Esophagus muscularis mucosa (tissue), 4 donors: ENCODE measurements at regions not wholly inside any gene's neighbourhood (a gene's known extent, or its start where the extent isn't known, plus 50 kb on each side); places are given as distances from the start of the nearest gene placed in this dataset.
"Not testable (repeated sequence)": the region's sequence is repeated elsewhere in the genome, so short reads cannot be mapped to it uniquely, and the experiment has no call there.

Source experiments
- DNase-seq: peaks from one replicate; pipeline ENCODE4 v3.0.0-alpha.2; 2017; ENCODE audit errors: extremely low spot score
- H3K27ac ChIP-seq, 4 donors: fragments of 200-600 bp; sonication (generic); replicated peaks in 1 of 4; 1 replicate in 3 of 4; 2 replicates in 1 of 4; pipeline ENCODE4 v1.5.1; 2016 to 2019; ENCODE audit warnings: mild to moderate bottlenecking in 1 of 4
- H3K27me3 ChIP-seq, 4 donors: fragments of 200-600 bp; sonication (generic); one replicate each; pipeline versions ENCODE4 v1.5.1 to v1.6.0; 2016 to 2019
- H3K36me3 ChIP-seq, 4 donors: fragments of 200-600 bp; sonication (generic); one replicate each; pipeline ENCODE4 v1.5.1; 2016 to 2019
- H3K4me1 ChIP-seq, 4 donors: fragments of 200-600 bp; sonication (generic); one replicate each; pipeline ENCODE4 v1.5.1; 2016 to 2019
- H3K4me3 ChIP-seq, 4 donors: fragments of 200-600 bp; sonication (generic); 1 replicate in 2 of 4; 2 replicates in 2 of 4; pipeline ENCODE4 v1.5.1; 2016 to 2019; ENCODE audit warnings: mild to moderate bottlenecking in 4 of 4, moderate library complexity in 1 of 4
- H3K9me3 ChIP-seq, 4 donors: fragments of 200-600 bp; sonication (generic); 1 replicate in 3 of 4; 2 replicates in 1 of 4; pipeline ENCODE4 v1.5.1; 2016 to 2019
- EP300 ChIP-seq: sonication (generic); formaldehyde crosslinking; IDR thresholded peaks from one replicate; pipeline ENCODE4 v1.6.1; 2017; ENCODE audit warnings: antibody characterized with exemption
- POLR2A ChIP-seq: fragments of 450-650 bp; IDR thresholded peaks from one replicate; pipeline ENCODE4 v1.6.1; 2017; ENCODE audit warnings: antibody characterized with exemption, moderate library complexity, mild to moderate bottlenecking, low read depth
- POLR2AphosphoS5 ChIP-seq, 2 donors: sonication (generic); formaldehyde crosslinking; IDR thresholded peaks; one replicate each; pipeline ENCODE4 v1.6.1; 2017; ENCODE audit warnings: antibody characterized with exemption in 2 of 2
- WGBS: methylation state at CpG from one replicate; pipeline ENCODE4 v1.1.5; 2018; 5-methylcytosine and 5-hydroxymethylcytosine counted together
- intact Hi-C: fragments of 100-400 bp; cut with DNase I; formaldehyde crosslinking; loops from one replicate; pipeline ENCODE4 v1.15.1; 2023
- TF ChIP-seq, protein P1 (sequence below), 3 experiments: fragments of 200-600 bp in 2 of 3; fragments of 450-650 bp in 1 of 3; sonication (generic) in 2 of 3; IDR thresholded peaks; one replicate each; pipeline ENCODE4 v1.5.1; 2017 to 2019; ENCODE audit warnings: antibody characterized with exemption in 3 of 3, mild to moderate bottlenecking in 2 of 3, moderate library complexity in 1 of 3

DNA sequence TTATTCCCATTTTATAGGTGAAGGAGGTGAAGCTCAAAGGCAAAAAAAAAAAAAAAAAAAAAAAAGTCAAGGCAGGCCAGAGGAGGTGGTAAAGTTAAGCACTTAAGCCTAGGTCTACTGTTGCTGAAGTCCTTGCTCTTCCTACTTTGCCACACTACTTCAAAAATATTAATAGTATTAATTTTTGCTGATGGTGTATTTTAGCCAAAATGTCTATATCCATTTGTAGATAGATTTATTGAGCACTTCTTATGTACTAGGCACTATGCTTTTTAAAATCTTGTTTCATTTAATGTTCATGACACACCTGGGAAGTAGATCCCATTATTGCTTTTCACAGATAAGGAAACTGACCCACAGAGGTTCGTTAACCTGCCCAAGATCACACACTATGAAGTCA is 247.1 kb upstream of the P2RY1 start:
- WGBS = 88% methylated on average over 1 of the region's 1 CpG
- DNase-seq = no peak
- Histone ChIP-seq H3K27me3 (no peaks in the 10 kb centered on the region), H3K4me1 (peaks cover 0 to 10% (median 4%) of the 10 kb centered on the region in 4 donors), H3K36me3 (no peaks in the 10 kb centered on the region), H3K4me3 (no peak overlapping the region), H3K9me3 (no peaks in the 10 kb centered on the region), H3K27ac (no peak overlapping the region)
- TF ChIP-seq, protein P1, sequence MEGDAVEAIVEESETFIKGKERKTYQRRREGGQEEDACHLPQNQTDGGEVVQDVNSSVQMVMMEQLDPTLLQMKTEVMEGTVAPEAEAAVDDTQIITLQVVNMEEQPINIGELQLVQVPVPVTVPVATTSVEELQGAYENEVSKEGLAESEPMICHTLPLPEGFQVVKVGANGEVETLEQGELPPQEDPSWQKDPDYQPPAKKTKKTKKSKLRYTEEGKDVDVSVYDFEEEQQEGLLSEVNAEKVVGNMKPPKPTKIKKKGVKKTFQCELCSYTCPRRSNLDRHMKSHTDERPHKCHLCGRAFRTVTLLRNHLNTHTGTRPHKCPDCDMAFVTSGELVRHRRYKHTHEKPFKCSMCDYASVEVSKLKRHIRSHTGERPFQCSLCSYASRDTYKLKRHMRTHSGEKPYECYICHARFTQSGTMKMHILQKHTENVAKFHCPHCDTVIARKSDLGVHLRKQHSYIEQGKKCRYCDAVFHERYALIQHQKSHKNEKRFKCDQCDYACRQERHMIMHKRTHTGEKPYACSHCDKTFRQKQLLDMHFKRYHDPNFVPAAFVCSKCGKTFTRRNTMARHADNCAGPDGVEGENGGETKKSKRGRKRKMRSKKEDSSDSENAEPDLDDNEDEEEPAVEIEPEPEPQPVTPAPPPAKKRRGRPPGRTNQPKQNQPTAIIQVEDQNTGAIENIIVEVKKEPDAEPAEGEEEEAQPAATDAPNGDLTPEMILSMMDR (IDR thresholded peaks at IDR 0.05) = no peak
- no peak for TF ChIP-seq EP300
- TF ChIP-seq POLR2AphosphoS5 (IDR thresholded peaks at IDR 0.05) = no peak
- TF ChIP-seq POLR2A = no peak
- intact Hi-C loops = no loop called here

DNA sequence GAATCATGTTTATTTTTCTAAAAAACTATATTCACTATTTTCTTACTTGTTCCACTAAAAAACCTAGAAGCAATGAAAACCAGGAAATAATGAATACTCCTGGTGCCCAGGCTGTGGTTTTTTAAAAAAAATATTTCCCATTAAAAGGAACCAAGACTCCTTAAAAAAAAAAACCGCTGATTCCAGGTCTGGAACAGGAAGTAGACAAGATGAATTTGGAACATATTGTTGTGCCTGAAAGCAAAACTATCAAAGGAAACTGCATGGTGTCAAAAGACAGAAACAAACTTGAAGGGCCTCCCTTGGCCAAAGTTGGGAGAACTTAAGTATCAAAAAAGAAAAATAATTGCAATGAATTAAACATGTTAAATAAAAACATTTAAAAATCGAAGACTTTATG is 245.3 kb upstream of the P2RY1 start:
- intact Hi-C loops = no loop called here
- Histone ChIP-seq H3K9me3 (no peaks in the 10 kb centered on the region), H3K4me3 (no peak overlapping the region), H3K27me3 (no peaks in the 10 kb centered on the region), H3K36me3 (no peaks in the 10 kb centered on the region), H3K27ac (no peak overlapping the region), H3K4me1 (no peaks in the 10 kb centered on the region)
- WGBS = 51% methylated on average over 2 of the region's 2 CpGs
- DNase-seq = no peak
- TF ChIP-seq EP300 = no peak
- no peak for TF ChIP-seq POLR2A

DNA sequence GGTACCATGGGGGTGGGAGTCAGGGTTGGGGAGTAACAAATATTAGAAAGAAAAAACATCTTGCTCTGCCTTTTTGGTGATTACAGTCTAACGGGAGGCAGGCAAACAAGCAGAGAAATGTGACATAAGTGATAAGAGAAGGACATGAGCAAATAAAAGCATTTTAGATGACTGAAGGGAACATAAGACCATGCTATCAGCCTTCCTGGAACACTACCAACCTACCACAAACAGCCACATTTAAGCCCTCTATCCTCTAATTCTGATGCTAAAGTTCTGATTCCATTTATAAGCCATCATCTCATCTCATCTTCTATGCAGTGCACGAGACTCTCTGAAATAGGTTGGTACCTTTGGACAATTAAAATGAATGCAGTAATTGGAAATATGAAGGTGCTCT is 243.4 kb upstream of the P2RY1 start:
- intact Hi-C loops = no loop called here
- Histone ChIP-seq H3K27ac (no peak overlapping the region), H3K4me3 (no peak overlapping the region), H3K36me3 (no peaks in the 10 kb centered on the region), H3K27me3 (no peaks in the 10 kb centered on the region), H3K9me3 (no peaks in the 10 kb centered on the region), H3K4me1 (peaks cover 6 to 8% (median 7%) of the 10 kb centered on the region in 4 donors)
- no peak for TF ChIP-seq POLR2AphosphoS5 (IDR thresholded peaks at IDR 0.05)
- no peak for TF ChIP-seq EP300
- TF ChIP-seq, protein P1 (IDR thresholded peaks at IDR 0.05) = no peak
- no peak for TF ChIP-seq POLR2A
- DNase-seq = no peak
- WGBS = 84% methylated on average over 2 of the region's 2 CpGs

DNA sequence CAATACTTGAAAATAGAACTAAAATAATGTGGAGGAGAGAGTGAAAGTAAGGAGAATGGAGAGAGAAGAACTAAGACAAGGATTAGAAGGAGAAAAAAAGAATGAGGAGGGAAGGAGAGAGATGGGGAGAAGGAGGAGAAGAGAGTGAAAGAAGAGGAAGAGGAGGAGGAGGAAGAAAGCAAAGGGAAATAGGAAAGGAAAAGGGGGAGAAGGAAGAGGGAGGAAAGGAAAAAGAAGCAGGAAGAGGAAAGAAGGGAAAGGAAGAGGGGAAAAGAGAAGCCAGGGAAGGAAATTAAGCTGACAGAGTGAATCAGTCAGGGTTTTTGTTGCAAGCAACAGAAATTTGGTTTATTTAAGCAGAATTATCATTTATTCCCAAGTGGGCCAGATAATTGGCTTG is 241.7 kb upstream of the P2RY1 start:
- Histone ChIP-seq H3K9me3 (no peaks in the 10 kb centered on the region), H3K4me1 (peaks cover 9 to 15% (median 13%) of the 10 kb centered on the region in 4 donors), H3K27ac (peak overlapping the region in 1 of 4 donors; percentile 14), H3K27me3 (no peaks in the 10 kb centered on the region), H3K36me3 (no peaks in the 10 kb centered on the region), H3K4me3 (no peak overlapping the region)
- TF ChIP-seq, protein P1 (IDR thresholded peaks at IDR 0.05) = no peak
- no peak for TF ChIP-seq POLR2A
- TF ChIP-seq POLR2AphosphoS5 (IDR thresholded peaks at IDR 0.05) = no peak
- no peak for TF ChIP-seq EP300
- intact Hi-C loops = no loop called here
- no peak for DNase-seq

DNA sequence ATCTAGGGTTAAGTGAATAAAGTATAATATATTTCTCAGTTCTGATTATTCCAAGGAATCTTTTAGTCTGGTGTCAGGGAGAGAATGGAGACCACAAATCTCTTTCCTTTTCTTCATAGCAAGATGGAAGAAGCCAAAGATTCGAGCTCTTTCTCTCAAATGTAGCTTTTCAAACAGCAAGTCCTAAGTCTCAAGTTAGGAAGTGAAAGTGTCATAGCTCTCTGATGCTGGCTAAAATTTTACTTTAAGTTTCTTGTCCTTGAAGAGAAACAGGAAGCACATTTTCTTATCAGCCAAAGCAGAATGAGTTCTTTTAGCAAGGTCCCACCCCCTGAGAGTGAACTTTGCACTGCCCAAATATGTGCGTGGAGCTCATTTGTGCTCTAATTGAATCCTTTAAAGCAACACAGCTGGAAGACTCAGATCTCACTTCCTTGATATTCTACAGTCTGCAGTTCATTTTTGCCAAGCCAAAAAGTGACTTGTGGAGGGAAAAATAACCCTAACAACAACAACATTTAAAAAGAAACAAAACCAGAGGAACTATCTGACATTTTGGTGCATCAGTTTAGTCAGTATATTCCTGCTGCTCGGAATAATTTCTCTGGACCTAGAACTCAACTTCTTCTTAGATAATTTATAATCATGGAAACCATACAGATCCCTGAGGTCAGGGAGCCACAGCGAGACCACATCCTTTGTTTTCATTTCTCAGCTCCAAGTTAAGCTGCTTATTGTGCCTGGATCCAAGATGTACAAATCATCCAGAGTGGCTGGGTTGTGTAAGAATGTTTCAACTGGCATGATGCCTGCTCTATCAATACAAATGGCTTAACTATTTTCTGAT is 238.7 kb upstream of the P2RY1 start:
- WGBS = 30% methylated on average over 4 of the region's 4 CpGs
- Histone ChIP-seq H3K9me3 (no peaks in the 10 kb centered on the region), H3K4me1 (peaks cover 9 to 15% (median 13%) of the 10 kb centered on the region in 4 donors), H3K27me3 (no peaks in the 10 kb centered on the region), H3K27ac (peak overlapping the region; percentile 15 to 71 (median 54)), H3K36me3 (no peaks in the 10 kb centered on the region), H3K4me3 (peak overlapping the region in 2 of 4 donors; percentile 4 to 36)
- TF ChIP-seq POLR2A (no peak), POLR2AphosphoS5 (IDR thresholded peaks at IDR 0.05) (peak in 1 of 2 donors; percentile 28), EP300 (no peak)
- TF ChIP-seq, protein P1 (IDR thresholded peaks at IDR 0.05) = no peak
- intact Hi-C loops = no loop called here
- DNase-seq = no peak

DNA sequence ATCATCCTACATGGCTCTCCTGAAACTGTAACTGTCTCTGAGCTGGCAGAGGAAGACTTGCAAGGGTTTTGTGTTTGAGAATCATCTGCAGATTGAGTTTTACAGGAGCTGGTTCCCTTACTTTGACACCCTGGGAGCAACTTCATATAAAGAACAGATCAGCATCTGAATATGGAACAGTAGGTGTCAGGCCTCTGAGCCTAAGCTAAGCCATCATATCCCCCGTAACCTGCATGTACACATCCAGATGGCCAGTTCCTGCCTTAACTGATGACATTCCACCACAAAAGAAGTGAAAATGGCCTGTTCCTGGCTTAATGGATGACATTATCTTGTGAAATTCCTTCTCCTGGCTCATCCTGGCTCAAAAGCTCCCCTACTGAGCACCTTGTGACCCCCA is 238.1 kb upstream of the P2RY1 start:
- H3K4me3 ChIP-seq = peak overlapping the region in 1 of 4 donors; percentile 4
- intact Hi-C loops = not testable (repeated sequence)

More for the DNA sequence above, 238.1 kb upstream of the P2RY1 start:
- Histone ChIP-seq H3K4me1 (peaks cover 9 to 15% (median 13%) of the 10 kb centered on the region in 4 donors), H3K27ac (peak overlapping the region; percentile 15 to 71 (median 54))
- DNase-seq, H3K27me3 ChIP-seq, H3K36me3 ChIP-seq, H3K9me3 ChIP-seq: not testable (repeated sequence)
- 100% methylated on average over 1 of the region's 1 CpG for WGBS
